ENCODE measurements at regions not wholly inside any gene's neighbourhood (a gene's known extent, or its start where the extent isn't known, plus 50 kb on each side); places are given as distances from the start of the nearest gene placed in this dataset.

DNA sequence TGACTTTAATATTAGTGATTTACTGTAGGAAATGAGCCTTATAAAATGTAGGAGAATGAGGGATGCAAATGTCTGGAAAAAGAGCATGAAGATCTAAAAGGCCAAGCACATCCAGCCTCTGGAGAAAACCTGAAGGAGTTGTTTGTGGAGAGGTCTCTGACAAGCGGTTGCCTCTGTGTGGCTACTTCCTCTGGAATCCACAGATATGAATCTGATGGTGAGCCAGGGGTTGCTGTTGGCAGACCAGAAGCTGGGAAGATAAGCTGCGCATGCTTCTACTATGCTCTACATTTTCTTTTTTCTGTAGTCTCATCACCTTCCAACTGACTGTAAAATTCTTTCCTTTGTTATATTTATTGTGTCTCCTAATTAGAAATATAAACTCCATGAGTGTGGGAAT lies 248.6 kb downstream of the OLFM3 start:
- TF ChIP-seq, protein P1, sequence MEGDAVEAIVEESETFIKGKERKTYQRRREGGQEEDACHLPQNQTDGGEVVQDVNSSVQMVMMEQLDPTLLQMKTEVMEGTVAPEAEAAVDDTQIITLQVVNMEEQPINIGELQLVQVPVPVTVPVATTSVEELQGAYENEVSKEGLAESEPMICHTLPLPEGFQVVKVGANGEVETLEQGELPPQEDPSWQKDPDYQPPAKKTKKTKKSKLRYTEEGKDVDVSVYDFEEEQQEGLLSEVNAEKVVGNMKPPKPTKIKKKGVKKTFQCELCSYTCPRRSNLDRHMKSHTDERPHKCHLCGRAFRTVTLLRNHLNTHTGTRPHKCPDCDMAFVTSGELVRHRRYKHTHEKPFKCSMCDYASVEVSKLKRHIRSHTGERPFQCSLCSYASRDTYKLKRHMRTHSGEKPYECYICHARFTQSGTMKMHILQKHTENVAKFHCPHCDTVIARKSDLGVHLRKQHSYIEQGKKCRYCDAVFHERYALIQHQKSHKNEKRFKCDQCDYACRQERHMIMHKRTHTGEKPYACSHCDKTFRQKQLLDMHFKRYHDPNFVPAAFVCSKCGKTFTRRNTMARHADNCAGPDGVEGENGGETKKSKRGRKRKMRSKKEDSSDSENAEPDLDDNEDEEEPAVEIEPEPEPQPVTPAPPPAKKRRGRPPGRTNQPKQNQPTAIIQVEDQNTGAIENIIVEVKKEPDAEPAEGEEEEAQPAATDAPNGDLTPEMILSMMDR (IDR thresholded peaks at IDR 0.05 in 8 of 11, conservative IDR thresholded peaks at IDR 0.05 in 3 of 11) = no peak
- no peak for TF ChIP-seq POLR2A (IDR thresholded peaks at IDR 0.05)
